H9 (cell line): ENCODE measurements at regions not wholly inside any gene's neighbourhood (a gene's known extent, or its start where the extent isn't known, plus 50 kb on each side); places are given as distances from the start of the nearest gene placed in this dataset.

ENCODE experiments used
- DNase-seq: peaks from one replicate; pipeline ENCODE4 v3.0.0-alpha.2; 2017
- H2AFZ ChIP-seq: one replicate; pipeline ENCODE4 v1.6.1; 2013; ENCODE audit warnings: mild to moderate bottlenecking, low read length, control low read depth, moderate library complexity
- H2AK5ac ChIP-seq: 2 replicates; pipeline ENCODE4 v1.6.1; 2013; ENCODE audit warnings: low read length, control low read depth, mixed read lengths; ENCODE audit not compliant: insufficient read length
- H2BK120ac ChIP-seq: one replicate; pipeline ENCODE4 v1.6.1; 2013; ENCODE audit warnings: low read depth, mild to moderate bottlenecking, low read length, control low read depth, inconsistent platforms; ENCODE audit not compliant: poor library complexity, severe bottlenecking
- H2BK12ac ChIP-seq: 2 replicates; pipeline ENCODE4 v1.6.1; 2013; ENCODE audit warnings: low read length, control low read depth, mixed read lengths, low read depth; ENCODE audit not compliant: insufficient read length
- H2BK15ac ChIP-seq: 2 replicates; pipeline ENCODE4 v1.6.1; 2013; ENCODE audit warnings: low read depth, low read length, control low read depth
- H2BK20ac ChIP-seq: one replicate; pipeline ENCODE4 v1.6.1; 2013; ENCODE audit warnings: low read depth, mild to moderate bottlenecking, low read length, control low read depth, inconsistent platforms; ENCODE audit not compliant: poor library complexity, severe bottlenecking
- H2BK5ac ChIP-seq: 2 replicates; pipeline ENCODE4 v1.6.1; 2013; ENCODE audit warnings: low read length, control low read depth, mixed read lengths; ENCODE audit not compliant: insufficient read length
- H3K14ac ChIP-seq: 2 replicates; pipeline ENCODE4 v1.6.1; 2013; ENCODE audit warnings: low read length, control low read depth; ENCODE audit not compliant: insufficient read depth
- H3K18ac ChIP-seq: 2 replicates; pipeline ENCODE4 v1.6.1; 2013; ENCODE audit warnings: low read depth, mild to moderate bottlenecking, mixed read lengths, low read length, control low read depth; ENCODE audit not compliant: insufficient read length
- H3K23ac ChIP-seq: 2 replicates; pipeline ENCODE4 v1.6.1; 2013; ENCODE audit warnings: low read length, control low read depth, mixed read lengths, low read depth; ENCODE audit not compliant: insufficient read length
- H3K23me2 ChIP-seq: 2 replicates; pipeline ENCODE4 v1.6.1; 2013; ENCODE audit warnings: low read depth, mild to moderate bottlenecking, mixed read lengths, low read length, control low read depth; ENCODE audit not compliant: insufficient read length, poor library complexity, severe bottlenecking
- H3K27ac ChIP-seq: 2 replicates; pipeline ENCODE4 v1.5.1; 2013; ENCODE audit warnings: low read length, control low read depth, mixed read lengths, low read depth; ENCODE audit not compliant: insufficient read length
- H3K27me3 ChIP-seq: 2 replicates; pipeline ENCODE4 v1.6.1; 2013; ENCODE audit warnings: low read length, control low read depth, inconsistent platforms; ENCODE audit not compliant: insufficient read depth
- H3K4ac ChIP-seq: 2 replicates; pipeline ENCODE4 v1.6.1; 2013; ENCODE audit warnings: low read depth, mild to moderate bottlenecking, control low read depth, inconsistent platforms, low read length, moderate library complexity
- H3K4me1 ChIP-seq: 2 replicates; pipeline ENCODE4 v1.6.1; 2013; ENCODE audit warnings: low read length, control low read depth, inconsistent platforms; ENCODE audit not compliant: insufficient read depth
- H3K4me2 ChIP-seq: 2 replicates; pipeline ENCODE4 v1.6.1; 2013; ENCODE audit warnings: low read length, control low read depth, mixed read lengths; ENCODE audit not compliant: insufficient read length, insufficient read depth
- H3K56ac ChIP-seq: 2 replicates; pipeline ENCODE4 v1.6.1; 2013; ENCODE audit warnings: low read depth, mild to moderate bottlenecking, mixed read lengths, low read length, control low read depth; ENCODE audit not compliant: insufficient read length
- H3K79me1 ChIP-seq: 2 replicates; pipeline ENCODE4 v1.6.1; 2013; ENCODE audit warnings: low read depth, mild to moderate bottlenecking, moderate library complexity, low read length, control low read depth, inconsistent platforms; ENCODE audit not compliant: insufficient read depth, poor library complexity, severe bottlenecking
- H3K79me2 ChIP-seq: 2 replicates; pipeline ENCODE4 v1.6.1; 2013; ENCODE audit warnings: low read length, control low read depth, inconsistent platforms; ENCODE audit not compliant: insufficient read depth
- H3K9ac ChIP-seq: 2 replicates; pipeline ENCODE4 v1.6.1; 2013; ENCODE audit warnings: low read length, control low read depth, mixed read lengths; ENCODE audit not compliant: insufficient read length; ENCODE audit errors: extremely low read depth
- H3K9me3 ChIP-seq: one replicate; pipeline ENCODE4 v1.6.1; 2013; ENCODE audit warnings: low read depth, low read length, inconsistent platforms; ENCODE audit not compliant: control insufficient read depth
- H3T11ph ChIP-seq: one replicate; pipeline ENCODE4 v1.6.1; 2013; ENCODE audit warnings: mild to moderate bottlenecking, low read length, control low read depth, inconsistent platforms
- H4K20me1 ChIP-seq: one replicate; pipeline ENCODE4 v1.6.1; 2013; ENCODE audit not compliant: control insufficient read depth, insufficient read length, insufficient read depth
- H4K5ac ChIP-seq: 2 replicates; pipeline ENCODE4 v1.6.1; 2013; ENCODE audit warnings: low read depth, mild to moderate bottlenecking, mixed read lengths, low read length, control low read depth; ENCODE audit not compliant: insufficient read length
- H4K8ac ChIP-seq: replicated peaks from 2 replicates; pipeline ENCODE4 v1.6.1; 2013; ENCODE audit warnings: low read length, control low read depth, mixed read lengths, low read depth; ENCODE audit not compliant: insufficient read length
- H4K91ac ChIP-seq: 2 replicates; pipeline ENCODE4 v1.6.1; 2013; ENCODE audit warnings: low read depth, mild to moderate bottlenecking, moderate library complexity, mixed read lengths, low read length, control low read depth; ENCODE audit not compliant: insufficient read length
- H3K27ac Mint-ChIP-seq, 3 experiments: 2 replicates in 2 of 3; 3 replicates in 1 of 3; pipeline ENCODE4 v1.8.0; 2020 to 2021; ENCODE audit warnings: mixed read lengths in 3 of 3, mild to moderate bottlenecking in 1 of 3, moderate library complexity in 1 of 3
- H3K27me3 Mint-ChIP-seq: 2 replicates; pipeline ENCODE4 v1.8.0; 2021; ENCODE audit warnings: low read depth, mild to moderate bottlenecking, moderate library complexity, mixed read lengths
- H3K36me3 Mint-ChIP-seq, 3 experiments: 2 replicates in 2 of 3; 3 replicates in 1 of 3; pipeline ENCODE4 v1.8.0; 2020 to 2021; ENCODE audit warnings: low read depth in 3 of 3, mixed read lengths in 3 of 3; ENCODE audit not compliant: insufficient read depth in 1 of 3
- H3K4me1 Mint-ChIP-seq, 2 experiments: 2 replicates each; pipeline ENCODE4 v1.8.0; 2020; ENCODE audit warnings: mixed read lengths in 2 of 2
- H3K4me3 Mint-ChIP-seq, 2 experiments: 2 replicates in 1 of 2; 3 replicates in 1 of 2; pipeline ENCODE4 v1.8.0; 2020 to 2021; ENCODE audit warnings: mild to moderate bottlenecking in 2 of 2, mixed read lengths in 2 of 2, moderate library complexity in 1 of 2
- H3K9me3 Mint-ChIP-seq, 2 experiments: 2 replicates in 1 of 2; 3 replicates in 1 of 2; pipeline ENCODE4 v1.8.0; 2020; ENCODE audit warnings: mild to moderate bottlenecking in 2 of 2, mixed read lengths in 2 of 2, moderate library complexity in 1 of 2
- CTCF ChIP-seq: fragments of 200-600 bp; sonication (generic); conservative IDR thresholded peaks from 3 replicates; pipeline ENCODE4 v1.8.0; 2021; ENCODE audit warnings: antibody characterized with exemption, mild to moderate bottlenecking
- WGBS: extraction: QIAGEN DNeasy Blood & Tissue Kit; methylation state at CpG from one replicate; pipeline ENCODE4 v1.1.7; 2013; ENCODE audit warnings: missing lambda C conversion rate, low lambda C conversion rate, mixed read lengths; ENCODE audit not compliant: insufficient read length; ENCODE audit errors: extremely low coverage; 5-methylcytosine and 5-hydroxymethylcytosine counted together

- Histone ChIP-seq H2AFZ (no peak overlapping the region), H3T11ph (no peak overlapping the region), H3K56ac (no peak overlapping the region), H3K23ac (no peak overlapping the region), H3K4me1 (no peaks in the 10 kb centered on the region), H3K27ac (no peak overlapping the region), H4K91ac (no peak overlapping the region), H3K9me3 (no peaks in the 10 kb centered on the region), H4K20me1 (no peaks in the 10 kb centered on the region), H3K9ac (no peak overlapping the region), H3K4me2 (no peak overlapping the region), H3K14ac (no peak overlapping the region), H3K79me1 (no peaks in the 10 kb centered on the region), H2BK120ac (no peak overlapping the region), H3K4ac (no peak overlapping the region), H2BK5ac (no peak overlapping the region), H2BK20ac (no peak overlapping the region), H3K27me3 (no peaks in the 10 kb centered on the region), H3K23me2 (no peaks in the 10 kb centered on the region), H4K8ac (no peak overlapping the region), H4K5ac (no peak overlapping the region), H2AK5ac (no peak overlapping the region), H2BK12ac (no peak overlapping the region), H3K18ac (no peak overlapping the region), H2BK15ac (no peak overlapping the region), H3K79me2 (no peaks in the 10 kb centered on the region)
- H3K27ac Mint-ChIP-seq = no peak overlapping the region; a peak in 1 of 7 replicates
- no peak for DNase-seq
- no peak overlapping the region for H3K4me3 Mint-ChIP-seq
- WGBS = no CpG with 5 or more reads among the region's 1 CpG
- no peak for TF ChIP-seq CTCF
- peaks cover 4 to 8% (median 5%) of the 10 kb centered on the region in 3 experiments; a peak in 4 of 7 replicates for H3K36me3 Mint-ChIP-seq
- no peaks in the 10 kb centered on the region for H3K27me3 Mint-ChIP-seq
- no peaks in the 10 kb centered on the region for H3K4me1 Mint-ChIP-seq
- peaks cover 0 to 4% of the 10 kb centered on the region in 2 experiments; a peak in 3 of 5 replicates for H3K9me3 Mint-ChIP-seq
Observed at GRCh38 chr3:96059301-96059700, 755.1 kb upstream of the EPHA6 start.
